ENCODE measurements at regions not wholly inside any gene's neighbourhood (a gene's known extent, or its start where the extent isn't known, plus 50 kb on each side); places are given as distances from the start of the nearest gene placed in this dataset.

GRCh38 chr11:95455228-95455970, 224.4 kb upstream of the SESN3 start (continued):
- no peak for TF ChIP-seq CHD7 (IDR thresholded peaks at IDR 0.05; ENCODE audit: insufficient replicate concordance, low read length)
- TF ChIP-seq PHF8 (conservative IDR thresholded peaks at IDR 0.05; ENCODE audit: low read depth, low read length) = no peak
- no peak for TF ChIP-seq RFX5 (IDR thresholded peaks at IDR 0.05; ENCODE audit: borderline replicate concordance, low read depth, low read length)
- TF ChIP-seq ASH2L (IDR thresholded peaks at IDR 0.05; ENCODE audit: low read length) = no peak
- TF ChIP-seq SP4 (IDR thresholded peaks at IDR 0.05; ENCODE audit: low read length) = no peak
- TF ChIP-seq TBP (IDR thresholded peaks at IDR 0.05; ENCODE audit: low read depth, low read length) = no peak
- TF ChIP-seq JUND (IDR thresholded peaks at IDR 0.05; ENCODE audit: low read length) = no peak
- TF ChIP-seq CEBPB (IDR thresholded peaks at IDR 0.05; ENCODE audit: low read depth, low read length) = no peak
- TF ChIP-seq NRF1 (IDR thresholded peaks at IDR 0.05; ENCODE audit: low read depth, low read length) = no peak
